ENCODE measurements at regions not wholly inside any gene's neighbourhood (a gene's known extent, or its start where the extent isn't known, plus 50 kb on each side); places are given as distances from the start of the nearest gene placed in this dataset.

- peak; percentile 42 for DNase-seq (ENCODE audit: low read depth)
- no peak for TF ChIP-seq CTCF (IDR thresholded peaks at IDR 0.05; ENCODE audit: control insufficient read depth, insufficient read depth, low read depth, low read length, missing control alignments)
- no peak overlapping the region for H3K4me3 ChIP-seq (ENCODE audit: control insufficient read depth, low read depth, low read length)
These were observed 216.3 kb downstream of the IGSF11 start for GRCh38 chr3:118818386-118818785.

GRCh38 chr3:118823626-118824025 lies 211.0 kb downstream of the IGSF11 start:
- H3K4me3 ChIP-seq (ENCODE audit: control insufficient read depth, low read depth, low read length), result no peak overlapping the region
- no peak for DNase-seq (ENCODE audit: low read depth)
- no peak for TF ChIP-seq CTCF (IDR thresholded peaks at IDR 0.05; ENCODE audit: control insufficient read depth, insufficient read depth, low read depth, low read length, missing control alignments)

GRCh38 chr3:118827446-118827845 lies 207.2 kb downstream of the IGSF11 start:
- no peak overlapping the region for H3K4me3 ChIP-seq (ENCODE audit: control insufficient read depth, low read depth, low read length)
- DNase-seq (ENCODE audit: low read depth), result no peak
- TF ChIP-seq CTCF (IDR thresholded peaks at IDR 0.05; ENCODE audit: control insufficient read depth, insufficient read depth, low read depth, low read length, missing control alignments), result no peak

GRCh38 chr3:118828351-118828750 lies 206.3 kb downstream of the IGSF11 start:
- DNase-seq (ENCODE audit: low read depth), result no peak
- no peak overlapping the region for H3K4me3 ChIP-seq (ENCODE audit: control insufficient read depth, low read depth, low read length)
- TF ChIP-seq CTCF (IDR thresholded peaks at IDR 0.05; ENCODE audit: control insufficient read depth, insufficient read depth, low read depth, low read length, missing control alignments), result no peak

- H3K4me3 ChIP-seq (ENCODE audit: control insufficient read depth, low read depth, low read length), result no peak overlapping the region
- DNase-seq (ENCODE audit: low read depth), result no peak
- TF ChIP-seq CTCF (IDR thresholded peaks at IDR 0.05; ENCODE audit: control insufficient read depth, insufficient read depth, low read depth, low read length, missing control alignments), result no peak
These were observed 201.6 kb downstream of the IGSF11 start for GRCh38 chr3:118833075-118833474.

- no peak overlapping the region for H3K4me3 ChIP-seq (ENCODE audit: control insufficient read depth, low read depth, low read length)
- no peak for TF ChIP-seq CTCF (IDR thresholded peaks at IDR 0.05; ENCODE audit: control insufficient read depth, insufficient read depth, low read depth, low read length, missing control alignments)
- no peak for DNase-seq (ENCODE audit: low read depth)
These were observed 195.8 kb downstream of the IGSF11 start for GRCh38 chr3:118838871-118839270.
